Vagina (tissue), 2 donors: ENCODE measurements at regions not wholly inside any gene's neighbourhood (a gene's known extent, or its start where the extent isn't known, plus 50 kb on each side); places are given as distances from the start of the nearest gene placed in this dataset.

Experiments used
- DNase-seq, 2 donors: peaks; one replicate each; pipeline ENCODE4 v3.0.0-alpha.2; 2017; ENCODE audit errors: extremely low spot score in 2 of 2
- H3K27ac ChIP-seq: fragments of 200-600 bp; sonication (generic); one replicate; pipeline ENCODE4 v1.5.1; 2019
- H3K27me3 ChIP-seq: fragments of 200-600 bp; sonication (generic); one replicate; pipeline ENCODE4 v1.5.1; 2019
- H3K36me3 ChIP-seq, 2 donors: fragments of 200-600 bp; sonication (generic); one replicate each; pipeline ENCODE4 v1.5.1; 2017 to 2019
- H3K4me1 ChIP-seq: fragments of 200-600 bp; sonication (generic); one replicate; pipeline ENCODE4 v1.5.1; 2019
- H3K4me3 ChIP-seq, 2 donors: fragments of 200-600 bp; sonication (generic); 1 replicate in 1 of 2; 2 replicates in 1 of 2; pipeline ENCODE4 v1.5.1; 2016 to 2019
- H3K9me3 ChIP-seq: fragments of 200-600 bp; sonication (generic); one replicate; pipeline ENCODE4 v1.5.1; 2019
- POLR2A ChIP-seq, 2 donors: fragments of 450-650 bp; IDR thresholded peaks; one replicate each; pipeline ENCODE4 v1.6.1; 2017; ENCODE audit warnings: antibody characterized with exemption in 2 of 2, mild to moderate bottlenecking in 2 of 2, moderate library complexity in 2 of 2
- POLR2AphosphoS5 ChIP-seq, 2 donors: sonication (generic); formaldehyde crosslinking; IDR thresholded peaks; one replicate each; pipeline ENCODE4 v1.9.0; 2017; ENCODE audit warnings: antibody characterized with exemption in 2 of 2, mild to moderate bottlenecking in 2 of 2, low read depth in 1 of 2; ENCODE audit not compliant: insufficient read depth in 1 of 2
- intact Hi-C: fragments of 100-400 bp; cut with DNase I; formaldehyde crosslinking; loops from one replicate; pipeline ENCODE4 v1.15.1; 2023
- TF ChIP-seq, protein P1 (sequence below), 3 experiments: fragments of 450-650 bp in 2 of 3; fragments of 200-600 bp in 1 of 3; sonication (generic) in 1 of 3; IDR thresholded peaks; one replicate each; pipeline ENCODE4 v1.5.1; 2017 to 2019; ENCODE audit warnings: antibody characterized with exemption in 3 of 3, mild to moderate bottlenecking in 2 of 3, moderate library complexity in 2 of 3

DNA sequence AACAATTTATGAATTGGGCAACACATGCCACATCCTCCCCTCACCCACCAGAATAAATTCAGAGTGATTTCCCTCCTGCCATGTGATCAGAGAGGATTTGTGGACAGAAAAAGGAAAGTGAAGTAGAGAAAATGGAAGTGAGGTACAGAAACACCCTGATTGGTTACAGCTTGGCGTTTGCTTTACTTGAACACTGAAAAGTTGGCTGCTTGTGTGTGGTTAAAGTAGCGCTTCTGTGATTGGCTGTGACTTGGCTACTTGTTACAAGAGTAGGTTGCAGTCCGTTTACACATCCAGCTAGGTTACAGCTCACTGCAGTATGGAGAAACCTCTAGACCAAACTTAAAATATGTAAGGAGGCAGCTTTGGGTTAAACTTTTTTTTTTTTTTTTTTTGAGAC lies 205.2 kb upstream of the ZNF608 start:
- H3K27ac ChIP-seq: no peak overlapping the region
- no peaks in the 10 kb centered on the region for H3K36me3 ChIP-seq
- no peak overlapping the region for H3K4me3 ChIP-seq
- H3K27me3 ChIP-seq: no peaks in the 10 kb centered on the region
- no peak for DNase-seq
- H3K4me1 ChIP-seq: no peaks in the 10 kb centered on the region
- TF ChIP-seq POLR2AphosphoS5 (IDR thresholded peaks at IDR 0.05; ENCODE audit: insufficient read depth in 1 of 2, low read depth in 1 of 2) (no peak), POLR2A (IDR thresholded peaks at IDR 0.05) (no peak)
- TF ChIP-seq, protein P1, sequence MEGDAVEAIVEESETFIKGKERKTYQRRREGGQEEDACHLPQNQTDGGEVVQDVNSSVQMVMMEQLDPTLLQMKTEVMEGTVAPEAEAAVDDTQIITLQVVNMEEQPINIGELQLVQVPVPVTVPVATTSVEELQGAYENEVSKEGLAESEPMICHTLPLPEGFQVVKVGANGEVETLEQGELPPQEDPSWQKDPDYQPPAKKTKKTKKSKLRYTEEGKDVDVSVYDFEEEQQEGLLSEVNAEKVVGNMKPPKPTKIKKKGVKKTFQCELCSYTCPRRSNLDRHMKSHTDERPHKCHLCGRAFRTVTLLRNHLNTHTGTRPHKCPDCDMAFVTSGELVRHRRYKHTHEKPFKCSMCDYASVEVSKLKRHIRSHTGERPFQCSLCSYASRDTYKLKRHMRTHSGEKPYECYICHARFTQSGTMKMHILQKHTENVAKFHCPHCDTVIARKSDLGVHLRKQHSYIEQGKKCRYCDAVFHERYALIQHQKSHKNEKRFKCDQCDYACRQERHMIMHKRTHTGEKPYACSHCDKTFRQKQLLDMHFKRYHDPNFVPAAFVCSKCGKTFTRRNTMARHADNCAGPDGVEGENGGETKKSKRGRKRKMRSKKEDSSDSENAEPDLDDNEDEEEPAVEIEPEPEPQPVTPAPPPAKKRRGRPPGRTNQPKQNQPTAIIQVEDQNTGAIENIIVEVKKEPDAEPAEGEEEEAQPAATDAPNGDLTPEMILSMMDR (IDR thresholded peaks at IDR 0.05): no peak
- intact Hi-C loops: no loop called here
- no peaks in the 10 kb centered on the region for H3K9me3 ChIP-seq

DNA sequence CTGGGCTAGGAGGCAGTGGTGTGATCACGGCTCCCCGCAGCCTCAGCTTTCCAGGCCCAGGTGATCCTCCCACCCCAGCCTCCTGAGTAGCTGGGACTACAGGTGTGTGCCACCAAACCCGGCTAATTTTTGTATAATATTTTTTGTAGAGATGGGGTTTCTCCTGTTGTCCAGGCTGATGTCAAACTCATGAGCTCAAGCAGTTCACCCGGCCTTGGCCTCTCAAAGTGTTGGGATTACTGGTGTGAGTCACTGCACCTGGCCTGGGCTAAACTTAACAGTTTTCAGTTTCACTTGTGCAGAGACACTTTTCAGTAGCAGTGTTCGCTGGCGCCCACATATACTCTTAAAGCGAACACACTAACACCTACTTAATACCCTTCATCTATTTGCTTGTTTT lies 205.6 kb upstream of the ZNF608 start:
- Histone ChIP-seq H3K9me3 (no peaks in the 10 kb centered on the region), H3K4me3 (no peak overlapping the region), H3K27me3 (no peaks in the 10 kb centered on the region), H3K27ac (no peak overlapping the region), H3K36me3 (no peaks in the 10 kb centered on the region), H3K4me1 (no peaks in the 10 kb centered on the region)
- TF ChIP-seq POLR2AphosphoS5 (IDR thresholded peaks at IDR 0.05; ENCODE audit: insufficient read depth in 1 of 2, low read depth in 1 of 2) (no peak), POLR2A (IDR thresholded peaks at IDR 0.05) (no peak)
- TF ChIP-seq, protein P1 (IDR thresholded peaks at IDR 0.05): no peak
- no peak for DNase-seq
- intact Hi-C loops: no loop called here

DNA sequence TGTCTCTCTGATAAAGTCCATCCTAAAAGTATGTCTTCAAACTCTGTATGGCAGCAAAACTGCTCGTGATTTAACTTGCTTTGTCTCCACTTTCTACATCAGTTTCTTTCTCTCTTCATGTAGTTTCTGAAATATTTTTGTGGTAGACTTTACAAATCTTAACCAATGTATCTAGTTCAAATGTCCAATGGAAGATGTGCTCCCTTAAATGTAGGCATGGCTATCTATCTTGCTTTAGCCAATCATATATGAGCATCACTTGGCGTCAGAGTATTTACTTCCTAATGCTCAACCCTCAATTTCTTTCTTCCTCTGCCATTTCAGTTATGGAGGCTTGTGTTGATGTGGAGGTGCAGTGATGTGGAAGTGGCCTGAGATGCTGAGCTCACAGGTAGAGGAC lies 206.1 kb upstream of the ZNF608 start:
- Histone ChIP-seq H3K27me3 (no peaks in the 10 kb centered on the region), H3K4me3 (no peak overlapping the region), H3K4me1 (no peaks in the 10 kb centered on the region), H3K27ac (no peak overlapping the region), H3K36me3 (no peaks in the 10 kb centered on the region), H3K9me3 (no peaks in the 10 kb centered on the region)
- intact Hi-C loops: no loop called here
- TF ChIP-seq POLR2A (IDR thresholded peaks at IDR 0.05): no peak
- no peak for TF ChIP-seq POLR2AphosphoS5 (IDR thresholded peaks at IDR 0.05; ENCODE audit: insufficient read depth in 1 of 2, low read depth in 1 of 2)
- TF ChIP-seq, protein P1 (IDR thresholded peaks at IDR 0.05): no peak
- DNase-seq: no peak

DNA sequence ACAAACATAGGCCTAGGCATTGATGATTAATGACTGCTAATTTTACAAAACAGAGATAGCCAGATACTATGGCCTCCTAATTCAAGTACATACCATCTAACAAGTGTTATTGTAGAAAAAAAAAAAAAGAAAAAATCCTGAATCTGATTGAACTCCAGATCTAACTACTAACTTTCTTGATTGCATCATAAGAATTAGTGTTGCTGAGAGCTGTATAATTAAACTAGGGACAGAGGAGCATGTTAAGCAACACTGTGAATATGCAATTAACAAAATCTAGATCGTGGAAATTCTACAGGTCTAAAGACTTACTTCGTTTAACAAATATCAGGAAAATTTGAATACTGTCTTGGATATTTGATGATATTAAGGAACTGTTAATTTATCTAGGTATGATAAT lies 208.3 kb upstream of the ZNF608 start:
- no peak overlapping the region for H3K27ac ChIP-seq
- no peak for DNase-seq
- intact Hi-C loops: no loop called here
- H3K4me3 ChIP-seq: no peak overlapping the region
- TF ChIP-seq POLR2A (IDR thresholded peaks at IDR 0.05) (no peak), POLR2AphosphoS5 (IDR thresholded peaks at IDR 0.05; ENCODE audit: insufficient read depth in 1 of 2, low read depth in 1 of 2) (no peak)
- TF ChIP-seq, protein P1 (IDR thresholded peaks at IDR 0.05): no peak
- no peaks in the 10 kb centered on the region for H3K36me3 ChIP-seq
- H3K9me3 ChIP-seq: no peaks in the 10 kb centered on the region
- H3K27me3 ChIP-seq: no peaks in the 10 kb centered on the region
- no peaks in the 10 kb centered on the region for H3K4me1 ChIP-seq

DNA sequence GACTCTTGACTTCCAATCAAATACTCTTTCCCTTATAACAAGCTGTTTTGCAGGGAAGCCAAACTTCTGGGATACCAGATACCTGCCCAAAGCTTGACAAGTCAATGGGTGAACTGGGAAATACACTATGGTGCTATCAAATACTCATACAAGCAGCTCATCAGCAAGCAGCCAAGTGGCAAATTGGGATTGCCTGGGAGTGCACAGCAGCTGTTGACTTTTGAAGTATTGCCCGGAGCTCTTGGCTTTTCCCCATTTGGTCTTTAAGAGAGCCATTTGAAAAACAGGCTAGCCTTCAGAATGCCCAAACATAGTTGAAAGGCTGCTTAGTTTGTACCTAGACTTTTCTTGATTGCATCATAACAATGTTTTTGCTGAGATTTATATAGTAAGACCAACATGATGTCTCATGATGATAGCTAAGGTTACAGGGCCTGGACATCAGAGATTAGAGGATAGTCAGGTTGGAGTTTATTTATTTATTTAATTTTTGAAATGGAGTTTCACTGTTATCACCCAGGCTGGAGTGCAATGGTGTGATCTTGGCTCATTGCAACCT lies 210.1 kb upstream of the ZNF608 start:
- H3K4me3 ChIP-seq: no peak overlapping the region
- intact Hi-C loops: no loop called here
- H3K27ac ChIP-seq: no peak overlapping the region
- DNase-seq: no peak
- no peaks in the 10 kb centered on the region for H3K4me1 ChIP-seq
- no peak for TF ChIP-seq POLR2AphosphoS5 (IDR thresholded peaks at IDR 0.05; ENCODE audit: insufficient read depth in 1 of 2, low read depth in 1 of 2)
- TF ChIP-seq, protein P1 (IDR thresholded peaks at IDR 0.05): no peak
- TF ChIP-seq POLR2A (IDR thresholded peaks at IDR 0.05): no peak
- H3K27me3 ChIP-seq: no peaks in the 10 kb centered on the region
- H3K9me3 ChIP-seq: no peaks in the 10 kb centered on the region
- no peaks in the 10 kb centered on the region for H3K36me3 ChIP-seq
